BLaER1 (cell line): ENCODE measurements at regions not wholly inside any gene's neighbourhood (a gene's known extent, or its start where the extent isn't known, plus 50 kb on each side); places are given as distances from the start of the nearest gene placed in this dataset.

Source experiments
- H3K27ac ChIP-seq: shearing (Covaris generic); formaldehyde crosslinking; 2 replicates; pipeline ENCODE4 v1.8.1; 2022
- H3K27me3 ChIP-seq: shearing (Covaris generic); formaldehyde crosslinking; 2 replicates; pipeline ENCODE4 v1.8.1; 2022
- H3K36me3 ChIP-seq: shearing (Covaris generic); formaldehyde crosslinking; 2 replicates; pipeline ENCODE4 v1.8.1; 2022
- H3K4me1 ChIP-seq: shearing (Covaris generic); formaldehyde crosslinking; 2 replicates; pipeline ENCODE4 v1.8.1; 2022
- H3K4me2 ChIP-seq: shearing (Covaris generic); formaldehyde crosslinking; 2 replicates; pipeline ENCODE4 v1.8.1; 2022
- H3K4me3 ChIP-seq: shearing (Covaris generic); formaldehyde crosslinking; 2 replicates; pipeline ENCODE4 v1.8.1; 2022
- H3K9ac ChIP-seq: shearing (Covaris generic); formaldehyde crosslinking; 2 replicates; pipeline ENCODE4 v1.8.1; 2022
- H3K9me3 ChIP-seq: shearing (Covaris generic); formaldehyde crosslinking; 2 replicates; pipeline ENCODE4 v1.8.1; 2022
- H4K20me1 ChIP-seq: shearing (Covaris generic); formaldehyde crosslinking; 2 replicates; pipeline ENCODE4 v1.8.1; 2022
- Cebpa-rat ChIP-seq: shearing (Covaris generic); IDR thresholded peaks from 2 replicates; pipeline ENCODE4 v1.8.1; 2022

- no peak for TF ChIP-seq Cebpa-rat
- Histone ChIP-seq H3K9ac (no peak overlapping the region), H3K4me3 (no peak overlapping the region), H4K20me1 (no peaks in the 10 kb centered on the region), H3K9me3 (no peaks in the 10 kb centered on the region), H3K36me3 (no peaks in the 10 kb centered on the region), H3K27me3 (no peaks in the 10 kb centered on the region), H3K4me2 (no peak overlapping the region), H3K27ac (no peak overlapping the region), H3K4me1 (no peaks in the 10 kb centered on the region)
Measured at GRCh38 chr3:162348912-162349311, 852.3 kb downstream of the OTOL1 start.

GRCh38 chr3:162353414-162353813 lies 856.8 kb downstream of the OTOL1 start:
- Histone ChIP-seq H3K9me3 (no peaks in the 10 kb centered on the region), H4K20me1 (no peaks in the 10 kb centered on the region), H3K9ac (no peak overlapping the region), H3K27me3 (no peaks in the 10 kb centered on the region), H3K4me1 (no peaks in the 10 kb centered on the region), H3K27ac (no peak overlapping the region), H3K4me2 (no peak overlapping the region), H3K36me3 (no peaks in the 10 kb centered on the region), H3K4me3 (no peak overlapping the region)
- no peak for TF ChIP-seq Cebpa-rat

- Histone ChIP-seq H3K4me1 (no peaks in the 10 kb centered on the region), H4K20me1 (no peaks in the 10 kb centered on the region), H3K4me2 (no peak overlapping the region), H3K9me3 (no peaks in the 10 kb centered on the region), H3K36me3 (no peaks in the 10 kb centered on the region), H3K27ac (no peak overlapping the region), H3K9ac (no peak overlapping the region), H3K27me3 (no peaks in the 10 kb centered on the region), H3K4me3 (no peak overlapping the region)
- no peak for TF ChIP-seq Cebpa-rat
Measured at GRCh38 chr3:162354356-162354755, 857.7 kb downstream of the OTOL1 start.

- Histone ChIP-seq H3K9me3 (no peaks in the 10 kb centered on the region), H3K27ac (no peak overlapping the region), H3K4me2 (no peak overlapping the region), H3K36me3 (no peaks in the 10 kb centered on the region), H3K4me3 (no peak overlapping the region), H3K4me1 (no peaks in the 10 kb centered on the region), H4K20me1 (no peaks in the 10 kb centered on the region), H3K9ac (no peak overlapping the region), H3K27me3 (no peaks in the 10 kb centered on the region)
- no peak for TF ChIP-seq Cebpa-rat
Measured at GRCh38 chr3:162365066-162365719, 868.6 kb downstream of the OTOL1 start.

- no peaks in the 10 kb centered on the region for H3K9me3 ChIP-seq
- no peaks in the 10 kb centered on the region for H3K4me1 ChIP-seq
- no peaks in the 10 kb centered on the region for H3K36me3 ChIP-seq
- no peak overlapping the region for H3K27ac ChIP-seq
- no peak overlapping the region for H3K9ac ChIP-seq
- no peaks in the 10 kb centered on the region for H3K27me3 ChIP-seq
- H4K20me1 ChIP-seq = no peaks in the 10 kb centered on the region
- H3K4me3 ChIP-seq = no peak overlapping the region
- H3K4me2 ChIP-seq = no peak overlapping the region
- no peak for TF ChIP-seq Cebpa-rat
Measured at GRCh38 chr3:162366166-162366766, 869.7 kb downstream of the OTOL1 start.

- Histone ChIP-seq H4K20me1 (no peaks in the 10 kb centered on the region), H3K27me3 (no peaks in the 10 kb centered on the region), H3K4me2 (no peak overlapping the region), H3K9me3 (no peaks in the 10 kb centered on the region), H3K27ac (no peak overlapping the region), H3K4me3 (no peak overlapping the region), H3K9ac (no peak overlapping the region), H3K4me1 (no peaks in the 10 kb centered on the region), H3K36me3 (no peaks in the 10 kb centered on the region)
- no peak for TF ChIP-seq Cebpa-rat
Measured at GRCh38 chr3:162367429-162368260, 871.0 kb downstream of the OTOL1 start.

- H3K4me3 ChIP-seq = no peak overlapping the region
- no peak overlapping the region for H3K9ac ChIP-seq
- H3K4me1 ChIP-seq = no peaks in the 10 kb centered on the region
- no peaks in the 10 kb centered on the region for H3K36me3 ChIP-seq
- no peaks in the 10 kb centered on the region for H3K27me3 ChIP-seq
- no peak overlapping the region for H3K4me2 ChIP-seq
- no peak overlapping the region for H3K27ac ChIP-seq
- no peaks in the 10 kb centered on the region for H4K20me1 ChIP-seq
- no peaks in the 10 kb centered on the region for H3K9me3 ChIP-seq
- no peak for TF ChIP-seq Cebpa-rat
Measured at GRCh38 chr3:162368417-162368816, 871.8 kb downstream of the OTOL1 start.

GRCh38 chr3:162369306-162369705 lies 872.7 kb downstream of the OTOL1 start:
- TF ChIP-seq Cebpa-rat = no peak
- H3K27ac ChIP-seq = no peak overlapping the region
- no peaks in the 10 kb centered on the region for H3K36me3 ChIP-seq
- no peaks in the 10 kb centered on the region for H3K4me1 ChIP-seq
- H3K4me3 ChIP-seq = no peak overlapping the region
- no peak overlapping the region for H3K4me2 ChIP-seq
- no peaks in the 10 kb centered on the region for H4K20me1 ChIP-seq
- no peaks in the 10 kb centered on the region for H3K9me3 ChIP-seq
- no peak overlapping the region for H3K9ac ChIP-seq
- H3K27me3 ChIP-seq = no peaks in the 10 kb centered on the region

GRCh38 chr3:162370141-162370540 lies 873.5 kb downstream of the OTOL1 start:
- H3K4me1 ChIP-seq = no peaks in the 10 kb centered on the region
- no peaks in the 10 kb centered on the region for H4K20me1 ChIP-seq
- H3K9ac ChIP-seq = no peak overlapping the region
- no peaks in the 10 kb centered on the region for H3K9me3 ChIP-seq
- H3K4me2 ChIP-seq = no peak overlapping the region
- H3K27ac ChIP-seq = no peak overlapping the region
- H3K27me3 ChIP-seq = no peaks in the 10 kb centered on the region
- no peak overlapping the region for H3K4me3 ChIP-seq
- TF ChIP-seq Cebpa-rat = no peak
- no peaks in the 10 kb centered on the region for H3K36me3 ChIP-seq

GRCh38 chr3:162376761-162377160 lies 880.2 kb downstream of the OTOL1 start:
- no peaks in the 10 kb centered on the region for H3K4me1 ChIP-seq
- H3K4me3 ChIP-seq = no peak overlapping the region
- H3K4me2 ChIP-seq = no peak overlapping the region
- no peaks in the 10 kb centered on the region for H3K27me3 ChIP-seq
- H3K27ac ChIP-seq = no peak overlapping the region
- no peaks in the 10 kb centered on the region for H3K36me3 ChIP-seq
- H3K9me3 ChIP-seq = no peaks in the 10 kb centered on the region
- no peaks in the 10 kb centered on the region for H4K20me1 ChIP-seq
- H3K9ac ChIP-seq = no peak overlapping the region
- TF ChIP-seq Cebpa-rat = no peak
